GM12878 (cell line): ENCODE measurements at regions not wholly inside any gene's neighbourhood (a gene's known extent, or its start where the extent isn't known, plus 50 kb on each side); places are given as distances from the start of the nearest gene placed in this dataset.

Source experiments
- ATAC-seq: fragments of 200-7000 bp; cut with Tn5 transposase; 3 replicates; pipeline ENCODE4 v1.9.1; 2020; ENCODE audit warnings: mild to moderate bottlenecking, moderate library complexity
- BruUV-seq: library from RNA; stranded (reverse); fragments of 400-500 nt; replicated peaks from 2 replicates; lab custom pipeline; 2021; lab: Mats Ljungman, UMichigan
- CTCF ChIA-PET: fragments of 300-600 bp; sonication (Branson Sonifier 250); formaldehyde crosslinking; extraction: SDS; loops from one replicate; lab custom pipeline; 2021; ENCODE audit warnings: inconsistent platforms; lab: Yijun Ruan, JAX
- POLR2A ChIA-PET: fragments of 350-600 bp; formaldehyde crosslinking; extraction: SDS; loops from one replicate; lab custom pipeline; 2021; ENCODE audit warnings: inconsistent platforms; lab: Charles Lee
- RAD21 ChIA-PET: fragments of 300-600 bp; sonication (Branson Sonifier 250); formaldehyde crosslinking; loops from one replicate; lab custom pipeline; 2023; ENCODE audit warnings: antibody characterized with exemption; ENCODE audit not compliant: unreplicated experiment; lab: Charles Lee
- SMC1A ChIA-PET: fragments of 300-600 bp; sonication (Branson Sonifier 250); formaldehyde crosslinking; loops from one replicate; lab custom pipeline; 2023; ENCODE audit not compliant: unreplicated experiment, uncharacterized antibody; lab: Charles Lee
- DNase-seq: peaks from one replicate; pipeline ENCODE4 v3.0.0-alpha.2; 2011; ENCODE audit warnings: low read depth, low spot score
- FAIRE-seq: peaks from 3 replicates; lab custom pipeline; 2011; peaks lifted over from hg19 to GRCh38; lab: Jason Lieb, UNC
- H2AFZ ChIP-seq: 2 replicates; pipeline ENCODE4 v1.6.0; 2011; ENCODE audit warnings: low read depth, low read length, control low read depth; ENCODE audit not compliant: control insufficient read depth
- H3K27ac ChIP-seq: 2 replicates; pipeline ENCODE4 v1.5.1; 2011; ENCODE audit warnings: control low read depth; ENCODE audit not compliant: control insufficient read depth, insufficient read depth
- H3K27me3 ChIP-seq, 2 experiments: replicated peaks in 1 of 2; 2 replicates each; pipeline versions ENCODE4 v1.6.0 to v1.6.1; 2011; ENCODE audit warnings: low read length in 1 of 2; ENCODE audit not compliant: control insufficient read depth in 2 of 2, insufficient read depth in 2 of 2
- H3K36me3 ChIP-seq, 2 experiments: 2 replicates each; pipeline ENCODE4 v1.5.1; 2011; ENCODE audit warnings: low read length in 1 of 2; ENCODE audit not compliant: control insufficient read depth in 2 of 2, insufficient read depth in 2 of 2
- H3K4me1 ChIP-seq: 2 replicates; pipeline ENCODE4 v1.6.1; 2011; ENCODE audit warnings: mild to moderate bottlenecking, low read length, moderate library complexity, mixed read lengths; ENCODE audit not compliant: control insufficient read depth, insufficient read depth
- H3K4me2 ChIP-seq: 2 replicates; pipeline ENCODE4 v1.6.0; 2011; ENCODE audit warnings: control low read depth; ENCODE audit not compliant: control insufficient read depth, insufficient read depth
- H3K4me3 ChIP-seq: fragments of 200-600 bp; sonication (generic); 2 replicates; pipeline ENCODE4 v1.5.1; 2016
- H3K79me2 ChIP-seq: 2 replicates; pipeline ENCODE4 v1.6.0; 2011; ENCODE audit warnings: low read length; ENCODE audit not compliant: control insufficient read depth, insufficient read depth
- H3K9ac ChIP-seq: 2 replicates; pipeline ENCODE4 v1.8.0; 2011; ENCODE audit warnings: low read length, control low read depth, mixed read lengths; ENCODE audit not compliant: control insufficient read depth, insufficient read depth
- H3K9me3 ChIP-seq: replicated peaks from 3 replicates; pipeline ENCODE4 v1.5.1; 2011; ENCODE audit warnings: mild to moderate bottlenecking, low read length; ENCODE audit not compliant: control insufficient read depth, insufficient read depth
- H4K20me1 ChIP-seq: 2 replicates; pipeline ENCODE4 v1.6.0; 2011; ENCODE audit not compliant: control insufficient read depth, insufficient read depth
- DPF2 ChIP-seq: fragments of 450-650 bp; IDR thresholded peaks from 2 replicates; pipeline ENCODE4 v1.6.1; 2017; ENCODE audit warnings: mild to moderate bottlenecking
- MLLT1 ChIP-seq: fragments of 450-650 bp; IDR thresholded peaks from 2 replicates; pipeline ENCODE4 v1.6.1; 2016; ENCODE audit warnings: mild to moderate bottlenecking
- NR2C2 ChIP-seq: IDR thresholded peaks from 2 replicates; pipeline ENCODE4 v1.6.1; 2011; ENCODE audit warnings: borderline replicate concordance, low read depth; ENCODE audit not compliant: control insufficient read depth, insufficient read length
- STAT3 ChIP-seq: IDR thresholded peaks from 2 replicates; pipeline ENCODE4 v1.6.1; 2011; ENCODE audit warnings: low read depth, low read length, improper control_type of control experiment
- SUPT20H ChIP-seq: IDR thresholded peaks from 2 replicates; pipeline ENCODE4 v1.6.1; 2011; ENCODE audit warnings: low read depth, mild to moderate bottlenecking, low read length, moderate library complexity, borderline replicate concordance; ENCODE audit not compliant: control insufficient read depth
- ZNF274 ChIP-seq: IDR thresholded peaks from one replicate; pipeline ENCODE4 v1.8.0; 2011; ENCODE audit not compliant: insufficient read length, insufficient read depth
- ZNF592 ChIP-seq: fragments of 450-650 bp; IDR thresholded peaks from 2 replicates; pipeline ENCODE4 v1.6.1; 2017; ENCODE audit warnings: mild to moderate bottlenecking, moderate library complexity
- ZSCAN29 ChIP-seq: fragments of 450-650 bp; IDR thresholded peaks from 2 replicates; pipeline ENCODE4 v1.6.1; 2017; ENCODE audit warnings: mild to moderate bottlenecking, moderate library complexity
- WGBS: methylation state at CpG from one replicate; pipeline ENCODE4 v1.1.6; 2016; ENCODE audit warnings: low lambda C conversion rate; ENCODE audit not compliant: insufficient replicate concordance, insufficient coverage; ENCODE audit errors: missing lambda C conversion rate; 5-methylcytosine and 5-hydroxymethylcytosine counted together
- in situ Hi-C: fragments of 300-500 bp; cut with MboI; formaldehyde crosslinking; loops from 9 replicates; pipeline ENCODE4 v1.14.3; 2018; ENCODE audit warnings: mixed read lengths
- intact Hi-C: fragments of 100-400 bp; cut with micrococcal nuclease; formaldehyde crosslinking; loops from one replicate; pipeline ENCODE4 v1.14.2; 2022; ENCODE audit not compliant: unreplicated experiment
- TF ChIP-seq, protein P1 (sequence below): fragments of 450-650 bp; IDR thresholded peaks from 2 replicates; pipeline ENCODE4 v1.6.1; 2017; ENCODE audit warnings: mild to moderate bottlenecking, moderate library complexity
- TF ChIP-seq, protein P2 (sequence below): fragments of 450-650 bp; IDR thresholded peaks from 2 replicates; pipeline ENCODE4 v1.6.1; 2018; ENCODE audit warnings: borderline replicate concordance, mild to moderate bottlenecking; ENCODE audit not compliant: partially characterized antibody

GRCh38 chr6:170128811-170129681 is 161.8 kb downstream of the DLL1 start:
- Histone ChIP-seq H3K4me1 (no peaks in the 10 kb centered on the region; the same call in none of the 2 replicates), H3K27ac (no peak overlapping the region), H3K4me2 (no peak overlapping the region), H3K36me3 (no peaks in the 10 kb centered on the region), H3K79me2 (no peaks in the 10 kb centered on the region), H3K9ac (no peak overlapping the region), H4K20me1 (no peaks in the 10 kb centered on the region), H3K27me3 (no peaks in the 10 kb centered on the region), H3K9me3 (peaks cover 1% of the 10 kb centered on the region; the same call in 2 of the 3 replicates), H3K4me3 (no peak overlapping the region), H2AFZ (no peak overlapping the region)
- 68% methylated on average over 34 of the region's 34 CpGs for WGBS
- no peak for FAIRE-seq
- ChIA-PET CTCF (no interaction called here), RAD21 (no interaction called here), SMC1A (no interaction called here), POLR2A (no interaction called here)
- ATAC-seq: no peak
- DNase-seq: no peak
- intact Hi-C loops: no loop called here
- BruUV-seq: no TSS peak
- in situ Hi-C loops: no loop called here
- TF ChIP-seq ZNF274 (no peak), DPF2 (no peak), ZSCAN29 (no peak), MLLT1 (no peak), STAT3 (no peak), SUPT20H (no peak), NR2C2 (no peak), ZNF592 (no peak)
- TF ChIP-seq, protein P1, sequence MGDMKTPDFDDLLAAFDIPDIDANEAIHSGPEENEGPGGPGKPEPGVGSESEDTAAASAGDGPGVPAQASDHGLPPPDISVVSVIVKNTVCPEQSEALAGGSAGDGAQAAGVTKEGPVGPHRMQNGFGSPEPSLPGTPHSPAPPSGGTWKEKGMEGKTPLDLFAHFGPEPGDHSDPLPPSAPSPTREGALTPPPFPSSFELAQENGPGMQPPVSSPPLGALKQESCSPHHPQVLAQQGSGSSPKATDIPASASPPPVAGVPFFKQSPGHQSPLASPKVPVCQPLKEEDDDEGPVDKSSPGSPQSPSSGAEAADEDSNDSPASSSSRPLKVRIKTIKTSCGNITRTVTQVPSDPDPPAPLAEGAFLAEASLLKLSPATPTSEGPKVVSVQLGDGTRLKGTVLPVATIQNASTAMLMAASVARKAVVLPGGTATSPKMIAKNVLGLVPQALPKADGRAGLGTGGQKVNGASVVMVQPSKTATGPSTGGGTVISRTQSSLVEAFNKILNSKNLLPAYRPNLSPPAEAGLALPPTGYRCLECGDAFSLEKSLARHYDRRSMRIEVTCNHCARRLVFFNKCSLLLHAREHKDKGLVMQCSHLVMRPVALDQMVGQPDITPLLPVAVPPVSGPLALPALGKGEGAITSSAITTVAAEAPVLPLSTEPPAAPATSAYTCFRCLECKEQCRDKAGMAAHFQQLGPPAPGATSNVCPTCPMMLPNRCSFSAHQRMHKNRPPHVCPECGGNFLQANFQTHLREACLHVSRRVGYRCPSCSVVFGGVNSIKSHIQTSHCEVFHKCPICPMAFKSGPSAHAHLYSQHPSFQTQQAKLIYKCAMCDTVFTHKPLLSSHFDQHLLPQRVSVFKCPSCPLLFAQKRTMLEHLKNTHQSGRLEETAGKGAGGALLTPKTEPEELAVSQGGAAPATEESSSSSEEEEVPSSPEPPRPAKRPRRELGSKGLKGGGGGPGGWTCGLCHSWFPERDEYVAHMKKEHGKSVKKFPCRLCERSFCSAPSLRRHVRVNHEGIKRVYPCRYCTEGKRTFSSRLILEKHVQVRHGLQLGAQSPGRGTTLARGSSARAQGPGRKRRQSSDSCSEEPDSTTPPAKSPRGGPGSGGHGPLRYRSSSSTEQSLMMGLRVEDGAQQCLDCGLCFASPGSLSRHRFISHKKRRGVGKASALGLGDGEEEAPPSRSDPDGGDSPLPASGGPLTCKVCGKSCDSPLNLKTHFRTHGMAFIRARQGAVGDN: no peak
- TF ChIP-seq, protein P2, sequence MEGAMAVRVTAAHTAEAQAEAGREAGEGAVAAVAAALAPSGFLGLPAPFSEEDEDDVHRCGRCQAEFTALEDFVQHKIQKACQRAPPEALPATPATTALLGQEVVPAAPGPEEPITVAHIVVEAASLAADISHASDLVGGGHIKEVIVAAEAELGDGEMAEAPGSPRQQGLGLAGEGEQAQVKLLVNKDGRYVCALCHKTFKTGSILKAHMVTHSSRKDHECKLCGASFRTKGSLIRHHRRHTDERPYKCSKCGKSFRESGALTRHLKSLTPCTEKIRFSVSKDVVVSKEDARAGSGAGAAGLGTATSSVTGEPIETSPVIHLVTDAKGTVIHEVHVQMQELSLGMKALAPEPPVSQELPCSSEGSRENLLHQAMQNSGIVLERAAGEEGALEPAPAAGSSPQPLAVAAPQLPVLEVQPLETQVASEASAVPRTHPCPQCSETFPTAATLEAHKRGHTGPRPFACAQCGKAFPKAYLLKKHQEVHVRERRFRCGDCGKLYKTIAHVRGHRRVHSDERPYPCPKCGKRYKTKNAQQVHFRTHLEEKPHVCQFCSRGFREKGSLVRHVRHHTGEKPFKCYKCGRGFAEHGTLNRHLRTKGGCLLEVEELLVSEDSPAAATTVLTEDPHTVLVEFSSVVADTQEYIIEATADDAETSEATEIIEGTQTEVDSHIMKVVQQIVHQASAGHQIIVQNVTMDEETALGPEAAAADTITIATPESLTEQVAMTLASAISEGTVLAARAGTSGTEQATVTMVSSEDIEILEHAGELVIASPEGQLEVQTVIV: no peak
